ENCODE measurements at regions not wholly inside any gene's neighbourhood (a gene's known extent, or its start where the extent isn't known, plus 50 kb on each side); places are given as distances from the start of the nearest gene placed in this dataset.

DNA sequence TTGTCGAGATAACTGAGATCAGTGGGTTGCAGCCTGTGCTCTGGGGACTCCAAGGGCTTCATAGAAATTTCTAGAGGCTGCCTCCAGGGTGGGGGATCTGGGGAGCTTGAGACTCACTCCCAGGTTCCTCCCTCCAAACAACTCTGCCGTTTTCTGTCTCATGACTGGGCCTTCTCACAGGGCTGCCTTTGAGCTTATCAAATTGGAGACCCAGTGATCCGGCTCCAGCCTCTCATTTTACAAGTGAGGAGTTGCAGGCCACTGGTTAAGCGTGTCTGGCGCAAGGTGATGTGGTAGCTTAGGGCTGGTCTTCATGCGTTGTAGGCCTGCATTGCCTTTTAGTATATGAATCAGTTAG, 85.8 kb downstream of the SLC25A47 start:
- TF ChIP-seq, protein P1, sequence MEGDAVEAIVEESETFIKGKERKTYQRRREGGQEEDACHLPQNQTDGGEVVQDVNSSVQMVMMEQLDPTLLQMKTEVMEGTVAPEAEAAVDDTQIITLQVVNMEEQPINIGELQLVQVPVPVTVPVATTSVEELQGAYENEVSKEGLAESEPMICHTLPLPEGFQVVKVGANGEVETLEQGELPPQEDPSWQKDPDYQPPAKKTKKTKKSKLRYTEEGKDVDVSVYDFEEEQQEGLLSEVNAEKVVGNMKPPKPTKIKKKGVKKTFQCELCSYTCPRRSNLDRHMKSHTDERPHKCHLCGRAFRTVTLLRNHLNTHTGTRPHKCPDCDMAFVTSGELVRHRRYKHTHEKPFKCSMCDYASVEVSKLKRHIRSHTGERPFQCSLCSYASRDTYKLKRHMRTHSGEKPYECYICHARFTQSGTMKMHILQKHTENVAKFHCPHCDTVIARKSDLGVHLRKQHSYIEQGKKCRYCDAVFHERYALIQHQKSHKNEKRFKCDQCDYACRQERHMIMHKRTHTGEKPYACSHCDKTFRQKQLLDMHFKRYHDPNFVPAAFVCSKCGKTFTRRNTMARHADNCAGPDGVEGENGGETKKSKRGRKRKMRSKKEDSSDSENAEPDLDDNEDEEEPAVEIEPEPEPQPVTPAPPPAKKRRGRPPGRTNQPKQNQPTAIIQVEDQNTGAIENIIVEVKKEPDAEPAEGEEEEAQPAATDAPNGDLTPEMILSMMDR (IDR thresholded peaks at IDR 0.05), result no peak
- ATAC-seq (ENCODE audit: low FRiP score) (no peak), DNase-seq (ENCODE audit: low spot score) (no peak)

DNA sequence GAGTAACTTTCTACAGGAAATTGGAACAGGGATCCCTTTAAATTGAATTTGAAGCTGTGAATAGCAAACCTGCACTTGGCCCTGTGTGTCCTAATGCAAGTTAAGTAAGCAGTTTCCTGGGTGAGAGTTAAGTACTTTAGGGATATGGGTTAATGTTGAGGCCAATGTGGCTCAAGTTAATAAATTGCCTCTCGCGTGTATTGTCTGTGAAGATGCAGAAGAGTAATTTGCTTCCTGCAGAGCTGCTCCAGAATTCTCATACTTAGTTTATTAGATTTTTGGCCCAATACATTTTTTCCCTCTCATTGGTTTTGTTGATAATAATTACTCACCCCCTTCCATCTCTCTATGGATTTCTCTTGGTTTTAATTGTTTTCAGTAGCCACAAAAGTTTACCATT, 86.5 kb downstream of the SLC25A47 start:
- TF ChIP-seq, protein P1 (IDR thresholded peaks at IDR 0.05), result no peak
- no peak for ATAC-seq (ENCODE audit: low FRiP score)
- DNase-seq (ENCODE audit: low spot score), result no peak

DNA sequence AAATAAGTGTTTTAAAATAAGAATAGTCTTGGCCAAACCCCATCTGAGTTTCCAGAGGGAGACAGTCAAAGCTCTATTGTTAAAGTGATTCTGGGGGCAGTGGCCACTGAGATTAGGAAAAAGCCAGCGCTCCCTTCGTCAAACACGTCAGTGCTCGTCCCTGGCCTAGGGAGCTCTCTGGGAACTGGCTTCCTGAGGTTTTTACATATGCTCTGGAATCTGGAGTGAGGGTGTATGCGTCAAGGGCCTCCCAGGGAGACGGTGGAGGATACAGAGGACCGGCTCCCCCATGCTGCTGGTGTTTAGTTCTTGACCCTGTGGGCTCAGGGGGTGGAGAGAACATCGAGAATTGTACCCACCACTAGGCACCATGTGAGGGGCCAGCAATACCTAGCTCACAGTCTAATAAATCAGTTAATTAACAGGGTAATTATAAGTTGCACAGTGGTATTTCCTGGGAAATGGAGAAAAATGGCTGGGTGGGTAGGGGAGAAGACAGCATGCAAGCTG, 87.0 kb downstream of the SLC25A47 start:
- TF ChIP-seq, protein P1 (IDR thresholded peaks at IDR 0.05), result no peak
- DNase-seq (ENCODE audit: low spot score), result no peak

DNA sequence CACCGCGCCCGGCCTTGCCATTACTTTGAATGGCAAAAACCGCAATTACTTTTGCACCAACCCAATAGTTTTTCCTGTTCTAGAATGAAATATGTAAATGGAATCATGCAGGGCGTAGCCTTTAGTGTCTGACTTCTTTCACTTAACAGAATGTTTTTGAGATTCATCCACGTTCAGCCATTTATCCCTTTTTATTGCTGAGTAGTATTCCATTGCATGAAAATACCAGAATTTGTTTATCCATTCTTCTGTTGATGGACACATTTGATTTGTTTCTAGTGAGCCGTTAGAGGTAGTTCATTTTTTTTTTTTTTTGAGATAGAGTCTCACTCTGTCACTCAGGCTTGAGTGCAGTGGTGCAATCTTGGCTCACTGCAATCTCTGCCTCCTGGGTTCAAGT, 90.6 kb downstream of the SLC25A47 start:
- no peak for DNase-seq (ENCODE audit: low spot score)
- TF ChIP-seq, protein P1 (IDR thresholded peaks at IDR 0.05), result no peak
- no peak for ATAC-seq (ENCODE audit: low FRiP score)

More for the DNA sequence above, 87.0 kb downstream of the SLC25A47 start:
- no peak for ATAC-seq (ENCODE audit: low FRiP score)

DNA sequence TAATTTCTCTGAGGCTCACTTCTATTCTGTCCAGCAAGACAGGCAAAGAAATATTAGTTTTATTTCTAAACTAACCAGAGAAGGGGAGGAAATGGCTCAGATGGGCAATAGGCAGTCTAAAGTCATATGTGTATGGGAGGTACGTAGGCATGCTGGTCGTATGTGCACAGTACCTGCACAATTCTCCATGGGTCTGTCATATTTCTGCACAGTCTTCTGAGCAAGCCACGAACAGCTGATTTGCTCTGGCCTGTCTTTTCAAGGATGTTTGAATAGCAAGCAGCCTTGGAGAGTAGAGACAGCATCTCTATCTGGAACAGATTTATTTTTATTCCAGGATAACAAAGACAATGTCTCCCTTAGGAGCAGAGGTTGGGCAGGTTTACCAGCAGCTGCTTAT, 92.1 kb downstream of the SLC25A47 start:
- TF ChIP-seq, protein P1 (IDR thresholded peaks at IDR 0.05), result no peak
- no peak for ATAC-seq (ENCODE audit: low FRiP score)
- no peak for DNase-seq (ENCODE audit: low spot score)

DNA sequence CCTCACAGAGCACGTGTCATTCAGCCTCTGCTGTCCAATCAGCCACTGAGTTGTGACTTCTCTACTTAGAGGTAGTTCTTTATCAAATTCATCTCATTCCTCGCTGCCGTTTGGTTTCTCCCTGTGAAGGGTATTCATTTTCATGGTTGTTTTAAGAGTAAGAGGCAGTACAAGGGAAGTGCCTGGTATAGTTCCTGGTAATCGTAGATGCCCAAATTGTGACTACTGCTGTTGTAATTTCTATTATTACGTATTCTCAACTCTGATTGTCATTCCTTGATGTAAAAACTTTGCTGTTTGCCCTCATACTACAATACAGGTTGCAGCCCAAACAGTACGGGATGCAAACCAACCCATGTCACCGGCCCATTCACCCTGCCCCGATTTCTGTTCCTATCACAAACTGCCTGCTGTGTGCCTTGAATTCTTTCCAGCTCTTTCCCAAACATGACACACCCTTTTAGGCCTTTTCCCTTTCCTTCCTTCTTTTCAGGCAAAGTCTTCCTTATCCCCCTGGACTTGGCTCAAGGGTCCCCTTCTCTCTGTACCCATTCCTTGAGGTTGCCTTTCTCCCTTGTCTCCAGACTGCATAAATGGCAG, 93.0 kb downstream of the SLC25A47 start:
- TF ChIP-seq, protein P1 (IDR thresholded peaks at IDR 0.05), result no peak
- DNase-seq (ENCODE audit: low spot score) (no peak), ATAC-seq (ENCODE audit: low FRiP score) (no peak)

Data from omental fat pad (tissue), 3 donors.